Activated T-cell treated with anti-CD3 and anti-CD28 coated beads for 48 hours (primary cell): ENCODE measurements at regions not wholly inside any gene's neighbourhood (a gene's known extent, or its start where the extent isn't known, plus 50 kb on each side); places are given as distances from the start of the nearest gene placed in this dataset.

ENCODE experiments used
- DNase-seq: peaks from one replicate; pipeline ENCODE4 v3.0.0-alpha.2; 2020; ENCODE audit warnings: low read depth

DNA sequence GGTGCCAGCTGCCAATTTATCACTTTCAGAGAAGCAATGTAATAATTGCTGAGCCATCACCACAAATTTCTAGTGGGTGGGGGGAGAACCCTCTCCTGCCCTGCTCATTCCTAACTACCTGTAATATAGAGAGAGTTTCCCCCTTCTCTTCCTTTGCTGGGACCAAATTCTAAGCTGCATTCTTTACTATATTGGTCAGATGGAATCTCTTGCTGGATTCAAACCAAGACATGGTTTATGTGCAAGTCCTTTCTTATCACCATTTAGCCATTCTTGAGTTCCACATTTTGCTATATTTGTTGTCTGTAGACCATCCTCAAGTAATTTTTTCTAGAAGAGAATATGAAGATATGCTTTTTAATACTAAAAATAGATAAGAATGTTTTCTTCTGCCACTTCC is 452.1 kb downstream of the MN1 start:
- DNase-seq = no peak

GRCh38 chr22:27350306-27350705 is 451.2 kb downstream of the MN1 start:
- no peak for DNase-seq

DNA sequence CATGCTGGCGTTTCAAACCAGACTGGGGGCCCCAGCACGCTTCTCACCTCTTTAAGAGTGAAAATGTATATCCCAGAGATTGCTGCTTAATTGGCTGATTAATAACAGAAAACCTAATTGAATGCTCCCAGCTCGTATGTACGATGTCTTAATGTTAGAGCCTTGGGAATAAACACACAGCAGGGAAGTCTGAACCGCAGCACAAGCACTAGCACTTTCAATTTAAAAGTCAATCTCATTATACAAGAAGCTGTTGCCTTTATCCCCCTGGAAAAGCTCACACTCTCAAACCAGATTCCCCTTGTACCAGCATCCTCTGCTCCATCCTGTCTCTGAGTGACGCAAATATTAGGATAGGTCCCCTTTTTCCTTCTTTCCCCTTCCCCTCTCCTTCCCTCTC is 449.1 kb downstream of the MN1 start:
- DNase-seq = no peak

DNA sequence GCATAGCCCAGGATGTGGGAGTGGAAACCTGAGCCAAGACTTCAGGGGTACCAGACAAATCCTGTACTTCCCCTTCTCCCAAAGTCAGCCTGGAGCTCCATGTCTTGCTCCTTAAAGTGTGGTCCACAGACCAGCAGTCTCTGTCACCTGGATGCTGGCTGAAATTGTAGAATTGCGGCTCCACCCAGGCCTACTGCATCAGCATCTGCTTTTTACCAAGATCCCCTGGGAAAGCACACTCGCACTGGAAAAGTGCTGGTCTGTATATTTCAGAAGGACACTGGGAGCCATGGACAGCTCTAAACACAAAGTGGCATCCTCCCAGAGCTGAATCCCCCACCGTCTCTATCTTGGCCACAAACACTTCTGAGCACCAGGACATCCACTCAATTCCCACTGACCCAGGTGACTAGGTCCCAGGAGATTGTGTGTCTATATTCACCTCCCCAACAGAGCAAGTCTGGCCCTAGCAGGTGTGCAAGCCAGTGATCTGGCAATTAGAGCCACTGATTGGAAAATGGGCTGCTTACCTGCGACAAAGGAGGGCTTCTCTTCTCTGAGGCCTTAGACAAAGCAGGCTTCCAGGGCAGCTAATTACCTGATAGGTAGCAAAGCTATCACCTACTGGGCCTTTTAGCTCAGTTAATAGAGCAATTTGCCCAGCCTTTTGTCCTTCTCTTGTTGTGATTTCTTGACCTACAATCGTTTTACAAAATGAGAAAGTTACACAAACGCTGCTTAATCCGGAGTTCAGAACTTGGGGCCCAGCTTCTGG is 443.3 kb downstream of the MN1 start:
- DNase-seq = no peak

DNA sequence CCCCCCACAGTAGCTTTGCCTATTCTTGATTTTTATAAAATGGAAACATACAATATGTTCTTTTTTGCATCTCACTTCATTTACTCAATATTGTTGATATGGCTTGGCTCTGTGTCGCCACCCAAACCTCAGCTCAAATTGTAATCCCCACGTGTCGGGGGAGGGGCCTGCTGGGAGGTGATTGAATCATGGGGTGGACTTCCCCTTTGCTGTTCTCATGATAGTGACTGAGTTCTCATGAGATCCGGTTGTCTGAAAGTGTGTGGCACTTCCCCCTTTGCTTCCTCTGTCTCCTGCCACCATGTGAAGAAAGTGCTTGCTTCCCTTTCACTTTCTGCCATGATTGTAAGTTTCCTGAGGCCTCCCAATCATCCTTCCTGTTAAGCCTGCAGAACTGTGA is 431.3 kb downstream of the MN1 start:
- no peak for DNase-seq

- DNase-seq = no peak
Measured at GRCh38 chr22:27370987-27371386, 430.6 kb downstream of the MN1 start.

DNA sequence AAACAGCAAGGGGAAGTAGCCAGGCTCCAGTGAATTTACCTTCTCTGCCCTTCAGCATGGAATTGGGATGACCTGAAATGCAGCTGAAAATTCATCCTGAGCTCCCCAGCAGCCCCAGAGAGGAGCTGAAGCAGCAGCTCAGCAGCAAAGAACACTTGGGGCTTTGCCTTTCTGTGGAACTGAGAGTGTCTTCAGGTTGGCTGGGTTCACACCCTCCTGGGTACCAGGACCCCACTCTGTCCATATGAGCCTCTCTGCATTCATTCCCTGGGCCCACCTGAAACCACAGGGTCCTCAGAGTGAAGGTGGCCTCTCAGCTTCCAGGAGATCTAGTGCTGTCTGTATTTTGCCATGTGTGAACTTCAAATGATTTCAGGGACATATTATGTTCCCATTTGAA is 429.2 kb downstream of the MN1 start:
- DNase-seq = no peak

DNA sequence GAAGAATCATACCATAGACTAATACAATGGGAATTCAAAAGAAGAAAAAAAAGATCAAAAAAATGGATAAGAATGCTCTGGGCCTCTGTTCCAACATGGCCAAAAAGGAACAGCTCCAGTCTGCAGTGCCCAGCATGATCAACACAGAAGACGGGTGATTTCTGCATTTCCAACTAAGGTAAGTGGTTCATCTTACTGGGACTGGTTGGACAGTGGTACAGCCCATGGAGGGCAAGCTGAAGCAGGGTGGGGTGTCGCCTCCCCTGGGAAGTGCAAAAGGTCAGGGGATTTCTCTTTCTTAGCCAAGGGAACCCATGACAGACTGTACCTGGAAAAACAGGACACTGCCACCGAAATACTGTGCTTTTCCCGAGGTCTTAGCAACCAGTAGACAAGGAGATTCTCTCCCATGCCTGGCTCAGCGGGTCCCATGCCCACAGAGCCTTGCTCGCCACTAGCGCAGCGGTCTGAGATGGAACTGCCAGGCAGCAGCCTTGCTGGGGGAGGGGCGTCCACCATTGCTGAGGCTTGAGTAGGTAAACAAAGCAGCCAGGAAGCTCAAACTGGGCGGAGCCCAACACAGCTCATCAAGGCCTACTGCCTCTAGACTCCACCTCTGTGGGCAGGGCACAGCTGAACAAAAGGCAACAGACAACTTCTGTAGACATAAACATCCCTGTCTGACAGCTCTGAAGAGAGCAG is 428.4 kb downstream of the MN1 start:
- DNase-seq = no peak

DNA sequence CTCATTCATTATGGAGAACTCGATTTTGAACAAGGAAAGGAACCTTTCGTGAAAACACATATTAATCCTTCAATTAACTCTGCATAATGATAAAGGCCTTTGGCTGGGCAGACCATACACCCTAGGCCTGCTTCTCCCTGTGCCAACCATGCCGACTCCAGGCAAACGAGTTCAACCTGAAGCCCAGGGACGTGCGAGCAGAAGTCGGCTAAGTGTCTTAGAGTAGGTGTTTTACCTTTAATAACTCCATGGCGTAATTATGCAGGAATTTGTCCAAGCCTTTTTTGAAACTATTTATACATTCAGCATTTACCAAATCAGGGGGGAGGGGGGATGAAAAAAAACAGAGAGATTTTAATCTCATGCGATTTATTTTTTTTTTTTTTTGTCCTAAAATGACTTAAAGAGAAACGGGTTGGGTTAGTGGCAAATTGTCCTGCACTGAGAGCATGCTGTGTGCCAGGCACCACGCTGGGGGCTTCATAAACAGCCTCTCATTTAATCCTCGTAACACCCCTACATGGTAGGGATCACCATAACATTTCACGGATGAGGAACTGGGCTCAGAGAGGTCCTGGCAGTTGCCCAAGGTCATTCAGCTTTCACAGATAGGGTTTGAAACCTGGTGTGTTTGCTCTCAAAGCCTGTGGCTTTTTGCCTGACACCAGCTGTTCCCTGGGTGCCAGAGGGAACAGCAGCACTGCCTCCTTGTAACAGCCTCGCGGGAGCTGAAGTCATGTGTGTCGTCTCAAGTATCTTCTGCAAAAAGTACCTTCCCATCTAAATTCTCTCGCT is 423.9 kb downstream of the MN1 start:
- DNase-seq = no peak

GRCh38 chr22:27378311-27378800 is 423.2 kb downstream of the MN1 start:
- no peak for DNase-seq

DNA sequence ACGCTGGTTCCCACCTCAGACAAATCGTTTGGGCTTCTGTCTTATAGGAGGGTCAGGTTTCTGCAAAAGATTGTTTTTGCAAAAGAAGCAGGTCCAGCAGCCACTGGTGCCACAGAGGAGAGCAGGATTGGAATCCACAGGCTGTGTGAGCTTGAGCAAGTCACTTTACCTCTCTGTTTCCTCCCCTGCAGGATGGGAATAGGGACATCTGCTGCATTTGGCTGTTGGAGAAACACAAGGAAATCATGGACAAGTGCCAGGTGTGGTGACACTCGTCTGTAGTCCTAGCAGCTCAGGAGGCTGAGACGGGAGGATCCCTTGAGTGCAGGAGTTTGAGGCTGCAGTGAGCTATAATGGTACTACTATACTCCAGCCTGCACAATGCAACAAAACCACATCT is 422.6 kb downstream of the MN1 start:
- DNase-seq = no peak

GRCh38 chr22:27380855-27381254 is 420.7 kb downstream of the MN1 start:
- DNase-seq = no peak

DNA sequence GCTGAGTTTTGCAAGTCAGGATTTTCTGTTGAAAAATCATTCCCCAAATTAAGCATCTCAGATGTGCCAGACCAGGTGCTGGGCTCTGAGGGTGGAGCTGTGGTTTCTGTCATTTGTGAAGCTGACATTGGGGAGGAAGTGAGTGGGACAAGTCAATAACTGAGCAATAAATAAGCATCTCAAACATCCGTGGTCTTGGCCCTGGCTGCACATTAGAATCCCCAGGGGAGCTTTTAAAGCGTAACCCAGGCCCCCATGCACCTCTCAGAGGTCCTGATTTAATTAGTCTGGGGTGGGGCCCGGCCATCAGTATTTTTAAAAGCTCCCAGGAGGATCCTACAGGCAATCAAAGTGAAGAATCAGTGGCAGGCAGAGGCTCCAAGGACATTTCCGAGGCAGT is 420.0 kb downstream of the MN1 start:
- DNase-seq = no peak

- DNase-seq = no peak
Measured at GRCh38 chr22:27381960-27382742, 419.4 kb downstream of the MN1 start.

- DNase-seq = no peak
Measured at GRCh38 chr22:27382947-27383346, 418.6 kb downstream of the MN1 start.

DNA sequence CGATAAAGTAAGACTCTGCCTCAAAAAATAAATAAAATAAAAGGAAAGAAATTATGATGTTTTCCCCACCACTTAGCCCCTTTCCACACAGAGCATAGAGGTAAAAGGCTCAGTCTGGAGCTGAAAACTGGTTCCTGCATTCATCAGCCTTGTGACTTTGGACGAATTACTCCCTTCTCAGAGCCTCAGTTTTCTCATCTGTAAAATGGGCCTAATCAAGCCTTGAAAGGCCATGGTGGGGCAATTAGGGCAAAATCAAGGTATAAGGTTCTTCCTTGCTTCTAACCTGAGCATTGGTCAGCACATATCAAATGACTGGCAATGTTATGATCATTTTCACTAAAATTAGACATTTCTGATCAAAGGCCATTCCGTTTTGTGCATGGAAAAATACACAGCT is 417.7 kb downstream of the MN1 start:
- no peak for DNase-seq

DNA sequence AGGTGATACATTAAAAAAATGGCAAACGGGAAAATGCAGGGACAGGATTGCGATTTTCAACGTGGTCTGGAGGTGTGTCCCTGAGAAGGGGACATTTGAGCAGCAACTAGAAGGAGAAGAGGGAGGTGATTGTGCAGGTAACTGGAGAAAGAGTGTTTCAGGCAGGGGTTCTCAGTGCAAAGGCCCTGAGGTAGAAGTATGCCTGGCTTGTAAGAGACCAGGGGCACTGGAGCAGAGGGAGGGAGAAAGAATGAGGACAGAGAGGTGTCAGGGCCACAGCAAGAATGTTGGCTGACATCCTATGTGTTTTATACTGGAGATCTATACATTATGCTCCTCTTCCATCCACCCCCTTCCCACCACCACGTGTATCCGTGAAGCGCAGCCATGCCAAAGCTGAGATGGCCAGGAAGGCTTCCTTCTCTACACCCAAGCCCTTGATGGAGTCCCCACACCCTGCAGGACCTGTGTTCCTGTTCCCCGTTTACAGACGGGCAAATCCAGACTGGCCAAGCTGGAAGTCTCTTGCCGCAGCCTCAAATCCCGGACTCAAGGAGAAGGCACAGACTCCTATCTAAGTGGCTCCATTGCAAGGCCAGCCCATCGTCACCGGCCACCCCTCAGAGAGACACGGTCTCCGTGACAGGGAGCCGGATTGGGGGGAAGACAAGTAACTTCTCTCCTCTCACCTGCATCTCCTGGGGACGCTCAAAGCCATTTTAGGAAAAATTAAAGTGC is 416.1 kb downstream of the MN1 start:
- DNase-seq = no peak

DNA sequence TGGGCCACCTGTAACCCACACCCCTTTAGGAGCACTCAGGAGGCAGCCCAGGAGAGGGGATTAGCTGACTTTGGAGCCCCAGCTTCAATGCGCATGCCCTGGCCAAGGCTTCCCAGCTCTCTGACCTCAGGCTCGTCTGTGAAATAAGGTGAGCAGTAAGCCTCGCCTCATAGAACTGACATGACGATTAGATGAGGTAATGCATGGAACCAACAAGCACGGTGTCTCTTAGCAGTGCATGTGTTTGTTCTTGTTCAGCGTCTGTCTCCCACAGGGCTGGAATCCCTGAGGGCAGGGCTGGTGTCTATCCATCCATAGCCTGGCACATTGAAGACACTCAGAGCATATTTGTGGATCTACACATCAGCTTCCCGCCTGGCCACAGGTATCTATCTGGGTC is 415.4 kb downstream of the MN1 start:
- DNase-seq = no peak

DNA sequence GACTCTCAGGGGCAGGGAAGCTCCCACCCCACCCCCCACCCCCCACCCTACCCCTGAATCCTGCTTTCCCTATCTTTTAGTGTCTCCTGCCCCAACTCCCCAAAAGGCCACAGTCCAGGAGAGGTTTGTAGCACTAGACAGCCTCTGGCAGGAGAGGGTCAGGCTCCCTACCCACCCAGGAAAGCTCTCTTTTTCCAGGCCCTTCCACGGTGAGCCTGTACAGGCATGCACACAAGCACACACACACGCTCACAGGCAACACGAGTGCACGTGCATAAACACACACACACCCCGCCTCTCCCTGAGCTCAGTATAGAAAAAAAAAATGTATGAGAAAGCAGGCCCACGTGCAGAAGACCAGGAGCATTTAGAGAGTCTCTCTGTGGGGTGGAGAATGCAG is 414.0 kb downstream of the MN1 start:
- DNase-seq = no peak

DNA sequence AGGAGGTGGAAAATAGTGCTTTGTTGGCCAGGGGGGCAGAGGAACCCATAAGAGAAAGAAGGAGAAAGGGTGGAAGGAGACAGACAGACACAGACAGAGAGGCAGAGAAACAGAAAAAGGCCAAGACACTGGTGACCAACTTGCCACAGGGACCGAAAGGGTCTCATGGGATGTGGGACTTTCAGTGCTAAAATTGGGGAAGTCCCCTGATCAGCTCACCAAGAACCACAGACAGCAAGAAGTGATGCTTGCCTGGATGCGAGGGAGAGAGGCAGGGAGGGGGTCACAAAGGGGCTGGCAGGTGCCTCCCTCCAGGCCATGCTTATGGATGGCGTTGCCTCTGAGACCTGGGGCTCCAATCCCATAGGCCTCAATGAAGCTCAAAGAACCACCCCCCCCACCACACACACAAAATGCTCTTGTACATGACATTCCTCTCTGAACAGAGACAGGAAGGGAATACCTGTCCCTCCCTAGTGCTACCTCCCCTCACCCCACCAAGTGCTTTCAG is 413.4 kb downstream of the MN1 start:
- DNase-seq = no peak

DNA sequence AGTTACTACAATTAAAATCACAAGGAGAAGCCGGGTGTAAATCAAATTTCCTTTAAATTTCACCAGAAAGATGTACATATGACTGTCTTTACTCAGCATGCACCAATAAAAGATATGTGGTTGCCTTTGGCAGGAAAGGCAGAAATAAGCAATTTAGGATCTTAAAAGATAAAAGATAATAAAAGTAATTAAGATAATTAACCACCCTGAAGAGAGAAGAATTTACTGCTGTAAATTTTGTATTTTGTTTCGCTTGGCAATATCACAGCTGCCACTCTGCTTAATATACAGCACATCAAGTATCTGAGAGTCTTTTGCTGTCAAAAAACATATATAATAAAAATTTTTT is 411.9 kb downstream of the MN1 start:
- no peak for DNase-seq
